ENCODE measurements at regions not wholly inside any gene's neighbourhood (a gene's known extent, or its start where the extent isn't known, plus 50 kb on each side); places are given as distances from the start of the nearest gene placed in this dataset.

GRCh38 chr12:25322351-25322750 is 71.6 kb upstream of the KRAS start:
- Histone ChIP-seq H3K4me1 (replicated peaks in 1 of 2; ENCODE audit: control insufficient read depth in 2 of 2, insufficient read depth in 2 of 2, low read length in 2 of 2) (no peaks in the 10 kb centered on the region; a peak in 1 of 5 replicates), H3K4me2 (ENCODE audit: insufficient read depth, low read length) (no peak overlapping the region), H4K20me1 (replicated peaks; ENCODE audit: control insufficient read depth, insufficient read depth, low read length) (no peaks in the 10 kb centered on the region), H3K9me1 (ENCODE audit: control insufficient read depth, insufficient read depth, low read length) (no peaks in the 10 kb centered on the region), H3K9me3 (replicated peaks; ENCODE audit: control insufficient read depth, insufficient read depth, low read depth, low read length) (no peaks in the 10 kb centered on the region), H3K27ac (ENCODE audit: extremely low read depth, low read depth, low read length) (no peak overlapping the region), H3K9ac (ENCODE audit: insufficient read depth in 1 of 2, low read depth in 2 of 2, low read length in 2 of 2) (no peak overlapping the region), H3K79me2 (ENCODE audit: control insufficient read depth, insufficient read depth, low read length) (no peaks in the 10 kb centered on the region), H2AFZ (ENCODE audit: low read depth, low read length) (no peak overlapping the region), H3K4me3 (no peak overlapping the region), H3K27me3 (ENCODE audit: control insufficient read depth in 2 of 2, insufficient read depth in 2 of 2, low read length in 2 of 2) (peaks cover 7% of the 10 kb centered on the region in 2 experiments; a peak in 3 of 5 replicates), H3K36me3 (ENCODE audit: control insufficient read depth, insufficient read depth, low read length) (no peaks in the 10 kb centered on the region)
- BruUV-seq (replicated peaks), result no TSS peak
- in situ Hi-C loops (cut with MboI) (no loop called here), intact Hi-C loops (cut with micrococcal nuclease) (no loop called here)
- ChIA-PET POLR2A (no interaction called here), CTCF (ENCODE audit: low intra/inter-chr PET ratio) (no interaction called here)
- no peak for FAIRE-seq
- 0% methylated on average over 1 of the region's 1 CpG for WGBS (ENCODE audit: insufficient coverage, low coverage, missing lambda C conversion rate)
- DNase-seq (ENCODE audit: extremely low read depth in 1 of 4, low spot score in 3 of 4), result no peak
- no peak for ATAC-seq
- TF ChIP-seq COPS2 (conservative IDR thresholded peaks at IDR 0.05) (no peak), NCOA4 (IDR thresholded peaks at IDR 0.05; ENCODE audit: partially characterized antibody) (no peak), SRSF3 (IDR thresholded peaks at IDR 0.05; ENCODE audit: insufficient read depth, low read length) (no peak), NR0B1 (IDR thresholded peaks at IDR 0.05; ENCODE audit: partially characterized antibody) (no peak), ARID4B (CRISPR knock-in tag; IDR thresholded peaks at IDR 0.05) (no peak), SMARCE1 (IDR thresholded peaks at IDR 0.05) (no peak), HMGN3 (IDR thresholded peaks at IDR 0.05; ENCODE audit: borderline replicate concordance, extremely low read depth, insufficient read length, low read depth, low read length) (no peak)
